ENCODE measurements at regions not wholly inside any gene's neighbourhood (a gene's known extent, or its start where the extent isn't known, plus 50 kb on each side); places are given as distances from the start of the nearest gene placed in this dataset.

- TF ChIP-seq EP300 (IDR thresholded peaks at IDR 0.05) = no peak
- no peak for TF ChIP-seq CTCF (IDR thresholded peaks at IDR 0.05)
Measured at GRCh38 chr18:41655074-41655473, 300.0 kb upstream of the PIK3C3 start.
